A673 (cell line): ENCODE measurements at regions not wholly inside any gene's neighbourhood (a gene's known extent, or its start where the extent isn't known, plus 50 kb on each side); places are given as distances from the start of the nearest gene placed in this dataset.

Experiments used
- BruUV-seq: library from RNA; stranded (reverse); fragments of 400-500 nt; replicated peaks from 2 replicates; lab custom pipeline; 2021; lab: Mats Ljungman, UMichigan
- CTCF ChIA-PET: fragments of 300-600 bp; sonication (Branson Sonifier 250); formaldehyde crosslinking; loops from one replicate; lab custom pipeline; 2022; ENCODE audit warnings: antibody characterized with exemption; lab: Charles Lee
- POLR2A ChIA-PET: fragments of 300-600 bp; sonication (Branson Sonifier 250); formaldehyde crosslinking; loops from one replicate; lab custom pipeline; 2022; ENCODE audit warnings: antibody characterized with exemption; ENCODE audit not compliant: low non-redundant PET; lab: Charles Lee
- DNase-seq: peaks from one replicate; pipeline ENCODE4 v3.0.0-alpha.2; 2015; ENCODE audit warnings: low spot score
- H3K27ac ChIP-seq: fragments of 200-600 bp; sonication (generic); 2 replicates; pipeline ENCODE4 v1.5.1; 2016; ENCODE audit warnings: mixed run types, low read depth, mild to moderate bottlenecking, mixed read lengths, antibody characterized with exemption, low read length; ENCODE audit not compliant: poor library complexity, severe bottlenecking
- H3K27me3 ChIP-seq: fragments of 200-600 bp; sonication (generic); replicated peaks from 2 replicates; pipeline ENCODE4 v1.6.1; 2017; ENCODE audit warnings: mixed run types, low read depth, mild to moderate bottlenecking, mixed read lengths, antibody characterized with exemption, low read length; ENCODE audit not compliant: insufficient read depth, poor library complexity
- H3K36me3 ChIP-seq: fragments of 200-600 bp; sonication (generic); 2 replicates; pipeline ENCODE4 v1.6.1; 2016; ENCODE audit warnings: mixed run types, mild to moderate bottlenecking, mixed read lengths, antibody characterized with exemption, low read length; ENCODE audit not compliant: insufficient read depth, poor library complexity, severe bottlenecking
- H3K4me1 ChIP-seq: fragments of 200-600 bp; sonication (generic); 2 replicates; pipeline ENCODE4 v1.6.1; 2017; ENCODE audit warnings: mixed run types, mild to moderate bottlenecking, mixed read lengths, antibody characterized with exemption, low read length; ENCODE audit not compliant: insufficient read depth, poor library complexity, severe bottlenecking
- H3K4me3 ChIP-seq: fragments of 200-600 bp; sonication (generic); 2 replicates; pipeline ENCODE4 v1.5.1; 2016; ENCODE audit warnings: low read depth, mixed run types, mild to moderate bottlenecking, mixed read lengths, low read length; ENCODE audit not compliant: poor library complexity, severe bottlenecking
- H3K9me3 ChIP-seq: fragments of 200-600 bp; sonication (generic); 2 replicates; pipeline ENCODE4 v1.6.1; 2016; ENCODE audit warnings: mixed run types, low read depth, mild to moderate bottlenecking, mixed read lengths, antibody characterized with exemption, low read length; ENCODE audit not compliant: poor library complexity, severe bottlenecking
- CTCF ChIP-seq: fragments of 300-800, 200-600 bp; sonication (generic); conservative IDR thresholded peaks from 2 replicates; pipeline ENCODE4 v1.5.1; 2017; ENCODE audit warnings: low read depth, mild to moderate bottlenecking, antibody characterized with exemption, low read length, moderate library complexity, mixed read lengths
- EZH2 ChIP-seq: fragments of 200-600 bp; sonication (generic); IDR thresholded peaks from 2 replicates; pipeline ENCODE4 v1.6.1; 2017; ENCODE audit warnings: borderline replicate concordance, low read depth, mild to moderate bottlenecking, mixed read lengths, antibody characterized with exemption, low read length; ENCODE audit not compliant: poor library complexity, severe bottlenecking
- intact Hi-C: fragments of 100-400 bp; cut with micrococcal nuclease; formaldehyde crosslinking; loops from one replicate; pipeline ENCODE4 v1.10.0; 2022; ENCODE audit not compliant: unreplicated experiment

GRCh38 chr17:34420254-34420766 is 57.3 kb upstream of the CCL1 start:
- Histone ChIP-seq H3K4me1 (no peaks in the 10 kb centered on the region), H3K36me3 (no peaks in the 10 kb centered on the region), H3K4me3 (no peak overlapping the region), H3K27me3 (peaks cover 6% of the 10 kb centered on the region), H3K27ac (no peak overlapping the region), H3K9me3 (no peaks in the 10 kb centered on the region)
- TF ChIP-seq CTCF (peak; percentile 70), EZH2 (no peak)
- peak; percentile 44 for DNase-seq
- ChIA-PET CTCF (interaction anchor here (0.5 kb wide), 1 partner anchor 854 kb away, joined by 3 read pairs; no protein-coding TSS in a partner anchor), POLR2A (no interaction called here)
- intact Hi-C loops, result loop anchor here (2.0 kb wide), 1 partner anchor 218 kb away; no protein-coding TSS in a partner anchor
- BruUV-seq, result no TSS peak

- CTCF ChIA-PET, result no interaction called here
- Histone ChIP-seq H3K4me1 (no peaks in the 10 kb centered on the region), H3K9me3 (no peaks in the 10 kb centered on the region), H3K27ac (no peak overlapping the region), H3K27me3 (peaks cover 1% of the 10 kb centered on the region), H3K4me3 (no peak overlapping the region), H3K36me3 (no peaks in the 10 kb centered on the region)
- DNase-seq, result no peak
- TF ChIP-seq CTCF (no peak), EZH2 (no peak)
- intact Hi-C loops, result no loop called here
- POLR2A ChIA-PET, result no interaction called here
- BruUV-seq, result no TSS peak
These were observed 53.1 kb upstream of the CCL1 start for GRCh38 chr17:34416116-34416515.

GRCh38 chr17:34414339-34414738 is 51.3 kb upstream of the CCL1 start:
- H3K27ac ChIP-seq, result no peak overlapping the region
- no peak for DNase-seq
- no peaks in the 10 kb centered on the region for H3K9me3 ChIP-seq
- H3K4me1 ChIP-seq, result no peaks in the 10 kb centered on the region
- CTCF ChIA-PET, result no interaction called here
- POLR2A ChIA-PET, result no interaction called here
- TF ChIP-seq EZH2, result no peak
- no peak for TF ChIP-seq CTCF
- peaks cover 6% of the 10 kb centered on the region for H3K27me3 ChIP-seq
- no peaks in the 10 kb centered on the region for H3K36me3 ChIP-seq
- BruUV-seq, result no TSS peak
- no peak overlapping the region for H3K4me3 ChIP-seq
- intact Hi-C loops, result no loop called here
